ENCODE measurements at regions not wholly inside any gene's neighbourhood (a gene's known extent, or its start where the extent isn't known, plus 50 kb on each side); places are given as distances from the start of the nearest gene placed in this dataset.
"Not testable (repeated sequence)": the region's sequence is repeated elsewhere in the genome, so short reads cannot be mapped to it uniquely, and the experiment has no call there.

- no peak for TF ChIP-seq CTCF (IDR thresholded peaks at IDR 0.05; ENCODE audit: insufficient read depth, low read length)
- H3K4me3 ChIP-seq (ENCODE audit: low read depth, low read length) = no peak overlapping the region
- no peak for DNase-seq (ENCODE audit: low read depth)
Measured at GRCh38 chr2:123851281-123851680, 173.8 kb upstream of the CNTNAP5 start.

- no peak for TF ChIP-seq CTCF (IDR thresholded peaks at IDR 0.05; ENCODE audit: insufficient read depth, low read length)
- H3K4me3 ChIP-seq (ENCODE audit: low read depth, low read length) = no peak overlapping the region
- DNase-seq (ENCODE audit: low read depth) = no peak
Measured at GRCh38 chr2:123853161-123853560, 171.9 kb upstream of the CNTNAP5 start.

GRCh38 chr2:123859031-123859430, 166.1 kb upstream of the CNTNAP5 start:
- not testable (repeated sequence) for DNase-seq (ENCODE audit: low read depth); H3K4me3 ChIP-seq (ENCODE audit: low read depth, low read length)

GRCh38 chr2:123864416-123864815, 160.7 kb upstream of the CNTNAP5 start:
- no peak for DNase-seq (ENCODE audit: low read depth)
- no peak for TF ChIP-seq CTCF (IDR thresholded peaks at IDR 0.05; ENCODE audit: insufficient read depth, low read length)
- H3K4me3 ChIP-seq (ENCODE audit: low read depth, low read length) = no peak overlapping the region

GRCh38 chr2:123870206-123870880, 154.7 kb upstream of the CNTNAP5 start:
- no peak overlapping the region for H3K4me3 ChIP-seq (ENCODE audit: low read depth, low read length)
- no peak for TF ChIP-seq CTCF (IDR thresholded peaks at IDR 0.05; ENCODE audit: insufficient read depth, low read length)
- no peak for DNase-seq (ENCODE audit: low read depth)

- no peak overlapping the region for H3K4me3 ChIP-seq (ENCODE audit: low read depth, low read length)
- TF ChIP-seq CTCF (IDR thresholded peaks at IDR 0.05; ENCODE audit: insufficient read depth, low read length) = no peak
- DNase-seq (ENCODE audit: low read depth) = no peak
Measured at GRCh38 chr2:123870881-123871276, 154.2 kb upstream of the CNTNAP5 start.

- TF ChIP-seq CTCF (IDR thresholded peaks at IDR 0.05; ENCODE audit: insufficient read depth, low read length) = no peak
- DNase-seq (ENCODE audit: low read depth) = no peak
- no peak overlapping the region for H3K4me3 ChIP-seq (ENCODE audit: low read depth, low read length)
Measured at GRCh38 chr2:123890148-123890547, 134.9 kb upstream of the CNTNAP5 start.
